HG03066 (cell line): ENCODE measurements at regions not wholly inside any gene's neighbourhood (a gene's known extent, or its start where the extent isn't known, plus 50 kb on each side); places are given as distances from the start of the nearest gene placed in this dataset.
"Not testable (repeated sequence)": the region's sequence is repeated elsewhere in the genome, so short reads cannot be mapped to it uniquely, and the experiment has no call there.

Source experiments
- ATAC-seq: cut with Tn5 transposase; IDR thresholded peaks from one replicate; pipeline ENCODE4 v1.9.1; 2021; ENCODE audit warnings: low read depth; ENCODE audit not compliant: unreplicated experiment

DNA sequence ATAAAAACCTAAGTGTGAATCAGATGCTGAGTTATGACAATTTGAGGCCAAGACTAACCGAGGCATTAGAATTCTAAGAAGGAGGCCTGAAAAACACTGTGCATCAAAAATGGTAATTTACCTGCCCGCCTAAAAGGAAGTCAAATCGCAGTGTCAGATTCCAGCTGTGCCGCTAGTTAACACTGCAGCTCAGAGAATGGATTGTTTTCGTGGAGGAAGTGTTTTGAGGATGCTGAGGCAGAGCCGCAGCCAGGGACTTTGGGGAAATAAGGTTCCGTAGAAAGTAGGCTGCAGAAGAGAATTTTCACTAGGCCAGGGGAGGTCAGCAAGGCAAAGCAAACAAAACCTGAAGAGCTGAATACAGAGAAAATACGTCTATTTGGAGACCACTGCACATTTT is 226.4 kb upstream of the ISL1 start:
- no peak for ATAC-seq

DNA sequence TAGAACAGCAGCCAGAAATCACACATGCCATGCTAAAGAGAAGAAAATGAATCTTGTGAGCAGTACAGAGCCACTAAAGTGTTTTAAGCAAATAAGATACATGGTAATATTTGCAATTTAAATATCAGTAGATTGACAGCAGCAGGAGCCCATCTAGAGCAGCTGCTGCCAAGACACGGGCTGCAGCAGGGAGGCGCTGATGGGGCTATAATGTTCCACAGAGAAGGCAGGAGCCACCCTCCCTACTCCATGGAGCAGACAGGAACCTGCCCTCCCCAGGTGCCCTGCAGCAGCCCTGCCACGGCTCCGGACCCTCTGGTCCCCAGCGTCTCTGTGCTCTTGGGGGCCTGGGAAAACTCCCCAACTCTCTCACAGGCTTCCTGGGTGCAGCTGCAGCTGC is 224.1 kb upstream of the ISL1 start:
- ATAC-seq, result no peak

DNA sequence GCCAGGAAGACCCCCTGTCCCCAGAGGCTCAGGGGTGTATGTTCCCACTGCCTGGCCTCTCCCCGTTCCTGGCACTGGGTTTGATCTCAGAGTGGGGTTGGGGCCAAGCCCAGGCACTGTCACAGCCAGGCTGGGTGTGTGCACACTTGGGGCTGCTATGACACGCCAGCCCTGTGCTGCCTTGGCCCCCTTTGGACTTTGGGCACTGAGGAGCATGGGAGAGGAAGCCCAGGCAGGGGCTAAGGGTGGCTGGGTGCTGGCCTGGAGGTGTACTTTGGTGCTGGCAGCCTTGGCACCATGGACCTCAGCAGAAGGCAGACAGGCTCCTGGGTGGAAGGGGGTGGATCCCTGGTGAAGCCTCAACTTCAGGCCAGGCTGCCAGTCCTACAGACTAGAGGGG is 223.6 kb upstream of the ISL1 start:
- ATAC-seq, result no peak

DNA sequence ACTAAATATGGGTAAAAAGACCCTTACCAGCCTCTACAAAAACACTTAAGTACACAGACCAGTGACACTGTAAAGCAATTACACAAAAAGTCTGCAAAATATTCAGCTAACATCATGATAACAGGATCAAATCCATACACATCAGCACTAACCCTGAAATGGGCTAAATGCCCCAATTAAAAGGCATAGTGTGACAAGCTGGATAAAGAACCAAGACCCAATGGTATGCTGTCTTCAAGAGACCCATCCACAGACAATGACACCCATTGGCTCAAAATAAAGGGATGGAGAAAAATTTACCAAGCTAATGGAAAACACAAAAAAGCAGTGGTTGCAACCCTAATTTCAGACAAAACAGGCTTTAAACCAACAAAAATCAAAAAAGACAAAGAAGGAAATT is 221.0 kb upstream of the ISL1 start:
- ATAC-seq, result no peak

DNA sequence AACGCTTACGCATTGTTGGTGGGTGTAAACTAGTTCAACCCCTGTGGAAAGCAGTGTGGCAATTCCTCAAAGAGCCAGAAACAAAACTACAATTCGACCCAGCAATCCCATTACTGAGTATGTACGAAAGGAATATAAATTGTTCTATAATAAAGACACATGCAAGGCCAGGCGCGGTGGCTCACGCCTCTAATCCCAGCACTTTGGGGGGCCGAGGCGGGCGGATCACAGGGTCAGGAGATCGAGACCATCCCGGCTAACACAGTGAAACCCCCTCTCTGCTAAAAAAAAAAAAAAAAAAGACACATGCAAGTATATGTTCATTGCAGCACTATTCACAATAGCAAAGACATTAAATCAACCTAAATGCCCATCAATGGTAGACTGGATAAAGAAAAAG is 217.6 kb upstream of the ISL1 start:
- not testable (repeated sequence) for ATAC-seq

DNA sequence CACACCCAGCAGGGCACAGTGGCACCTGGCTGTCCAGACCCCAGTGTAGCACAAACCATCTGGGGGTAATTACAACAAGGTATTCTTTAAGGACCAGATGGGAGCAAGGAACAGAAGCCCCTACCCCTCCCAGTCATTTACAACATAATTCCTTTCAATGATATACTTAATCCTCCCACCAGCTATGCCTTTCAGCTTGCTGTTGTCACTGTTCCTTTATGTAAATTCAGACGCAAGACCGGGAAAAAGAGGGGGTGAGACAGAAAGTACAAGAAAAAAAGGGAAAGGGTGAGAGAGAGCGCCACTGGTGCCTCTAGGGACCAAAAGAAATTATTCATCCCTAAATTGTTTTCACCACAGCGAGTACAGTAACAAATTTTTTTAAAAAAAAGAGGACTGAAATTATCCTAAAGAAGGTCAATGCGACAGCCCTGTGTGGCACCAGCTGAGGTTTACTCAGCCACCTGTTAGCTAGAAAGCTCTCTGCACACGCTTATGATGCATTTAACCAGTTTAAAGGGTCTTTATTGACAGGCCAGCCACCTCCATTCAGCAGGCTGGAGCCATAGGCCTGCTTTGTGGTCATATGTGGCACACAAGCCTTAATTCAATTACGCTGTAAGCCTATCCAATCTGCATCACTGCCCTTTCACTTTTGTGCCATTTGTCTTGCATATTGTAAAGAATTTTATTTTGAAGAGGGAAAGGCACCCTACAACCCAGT is 210.2 kb upstream of the ISL1 start:
- ATAC-seq, result no peak

DNA sequence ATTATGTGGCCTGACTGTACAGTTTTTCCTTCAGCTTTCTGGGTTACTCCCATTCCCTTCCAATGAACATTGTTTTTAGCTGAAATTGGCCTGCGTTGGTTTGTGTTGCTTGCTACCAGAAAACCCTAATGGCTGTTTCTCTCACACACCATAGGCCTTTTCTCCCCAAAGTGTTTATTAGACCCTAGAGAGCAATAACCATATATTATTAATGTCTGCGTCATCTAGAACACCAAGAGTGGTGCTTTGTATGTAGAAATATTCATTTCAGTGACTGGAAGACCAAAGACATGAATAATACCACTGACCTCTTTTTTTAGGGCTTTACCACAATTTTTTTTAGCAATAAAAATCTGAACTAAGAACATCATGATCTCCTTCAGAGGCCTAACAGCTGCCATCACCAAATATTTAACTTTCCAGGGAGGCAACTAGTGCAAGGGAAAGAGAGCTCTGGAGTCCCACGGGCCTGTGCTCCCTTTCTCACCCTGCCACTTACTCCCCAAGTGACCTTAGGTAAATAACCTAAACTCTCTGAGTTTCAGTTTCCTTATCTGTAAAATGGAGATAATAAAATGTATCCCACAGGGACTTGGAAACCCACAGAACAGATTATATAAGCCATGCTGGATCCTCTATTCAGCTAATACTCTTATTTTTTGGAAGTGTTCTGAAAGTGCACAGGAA is 201.9 kb upstream of the ISL1 start:
- no peak for ATAC-seq

DNA sequence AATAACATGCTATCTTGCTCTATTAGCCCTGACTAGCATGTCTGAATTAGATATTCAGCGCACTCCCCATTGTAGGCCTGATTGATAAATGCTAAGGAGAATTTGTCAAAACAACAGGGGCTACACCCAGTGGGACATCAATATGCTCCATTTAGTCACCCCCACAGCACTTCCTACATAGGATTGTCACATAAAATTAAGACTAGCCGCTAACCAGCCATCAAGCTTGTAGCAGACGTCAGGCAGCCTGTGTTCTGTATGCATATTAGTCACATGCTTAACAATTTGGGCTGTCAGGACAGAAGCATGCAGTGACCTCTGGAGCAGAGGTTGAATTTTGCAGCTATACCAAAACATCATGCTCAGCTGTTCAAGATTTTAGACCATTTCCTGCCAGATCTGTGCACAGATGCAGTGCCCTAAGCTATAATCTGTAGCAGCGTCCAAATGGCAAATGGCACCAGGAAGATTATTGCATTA is 197.4 kb upstream of the ISL1 start:
- ATAC-seq, result no peak

DNA sequence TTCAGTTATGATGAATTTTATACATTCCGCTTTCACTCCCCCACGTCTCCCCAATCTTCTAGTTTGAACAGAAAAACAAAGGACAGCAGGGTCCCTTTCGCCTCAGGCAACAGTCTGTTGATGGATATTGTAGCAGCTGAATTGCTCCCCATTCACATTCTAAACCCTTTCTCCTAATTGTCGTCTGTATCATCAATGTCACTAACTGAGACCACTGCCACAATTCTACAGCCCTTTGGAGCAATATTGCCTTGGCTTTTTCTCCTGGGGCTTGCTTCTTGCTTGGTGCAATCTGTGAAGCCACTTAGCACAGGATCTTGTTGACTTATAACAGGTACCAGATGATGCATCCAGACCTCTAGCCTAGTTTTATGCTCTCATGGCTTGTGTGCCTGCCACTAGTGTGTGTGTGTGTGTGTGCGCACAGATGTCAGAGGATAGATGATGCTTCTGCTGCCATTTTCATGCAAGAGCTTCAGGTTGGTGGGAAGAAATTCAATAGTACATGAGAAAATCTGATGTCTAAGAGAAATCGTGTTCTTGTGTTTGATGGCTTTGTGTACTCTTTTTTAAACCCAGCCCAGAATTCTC is 195.2 kb upstream of the ISL1 start:
- ATAC-seq, result no peak

DNA sequence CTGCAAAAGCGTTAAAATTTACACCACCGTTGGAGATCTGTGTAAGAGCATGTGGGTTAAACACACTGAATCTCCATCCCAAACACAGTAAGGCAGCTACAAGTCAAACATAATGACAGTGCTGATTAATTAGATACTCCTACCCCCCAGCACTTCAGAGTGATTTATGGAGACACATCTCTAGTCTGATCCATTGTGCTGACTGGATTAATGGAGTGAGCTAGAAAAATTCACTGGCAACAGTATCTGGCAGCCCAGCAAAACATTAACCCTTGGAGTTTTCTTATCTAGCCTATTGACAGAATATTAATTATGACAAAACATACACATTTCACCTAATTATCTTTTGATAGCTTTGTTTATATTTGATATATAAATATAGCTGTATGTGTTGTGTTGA is 188.6 kb upstream of the ISL1 start:
- no peak for ATAC-seq

DNA sequence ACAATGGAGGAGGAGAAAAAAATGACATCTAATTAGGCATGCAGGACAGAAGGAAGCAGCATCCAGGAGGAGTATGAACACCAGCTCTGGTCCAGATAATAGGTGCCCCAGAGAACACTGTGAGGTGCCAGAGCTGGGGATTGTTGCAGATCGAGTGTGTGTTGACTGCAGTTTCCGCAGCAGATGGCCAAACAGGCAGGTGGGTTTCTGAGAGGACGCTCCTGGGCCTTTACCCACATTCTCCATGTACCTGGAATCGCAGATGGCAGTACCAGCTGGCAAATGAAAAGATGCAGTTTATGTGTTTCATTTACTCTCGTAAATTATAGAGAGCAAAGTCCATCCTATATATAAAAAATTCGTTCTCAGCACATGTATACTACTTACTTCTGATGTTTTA is 182.2 kb upstream of the ISL1 start:
- no peak for ATAC-seq

DNA sequence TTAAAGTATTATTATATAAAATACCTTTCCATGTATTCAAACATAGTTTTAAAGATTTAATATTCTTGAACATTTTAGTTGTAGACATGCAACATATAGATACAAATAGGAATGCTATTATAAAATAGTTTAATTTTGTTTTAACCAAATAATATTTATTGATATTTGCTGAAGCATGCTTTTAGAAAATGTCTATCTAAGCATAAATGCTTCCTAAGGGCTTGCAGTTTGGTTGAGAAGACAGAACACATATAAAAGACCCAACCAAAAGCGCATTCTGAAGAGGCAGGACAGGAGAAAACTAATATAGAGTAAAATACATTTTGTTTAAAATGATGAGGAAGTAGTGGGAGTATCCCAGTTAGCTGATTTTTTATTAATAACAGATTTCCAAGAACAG is 181.5 kb upstream of the ISL1 start:
- no peak for ATAC-seq

DNA sequence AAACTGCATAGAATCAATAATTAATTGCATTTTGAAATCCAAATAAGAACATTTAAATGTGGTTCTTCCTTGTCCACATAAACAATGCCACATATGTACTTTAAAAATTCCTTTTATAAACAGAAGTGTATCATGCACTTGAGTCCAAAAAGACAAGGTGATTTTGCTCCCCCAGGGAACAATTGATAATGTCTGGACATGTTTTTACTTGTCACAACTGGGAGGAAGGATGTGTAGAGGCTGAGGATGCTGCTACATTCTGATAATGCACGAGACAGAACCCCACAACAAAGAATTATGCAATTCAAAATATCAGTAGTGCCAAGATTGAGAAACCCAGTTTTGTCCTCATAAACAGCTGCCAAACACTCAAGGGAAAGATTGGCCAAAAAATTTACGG is 181.1 kb upstream of the ISL1 start:
- ATAC-seq, result no peak

DNA sequence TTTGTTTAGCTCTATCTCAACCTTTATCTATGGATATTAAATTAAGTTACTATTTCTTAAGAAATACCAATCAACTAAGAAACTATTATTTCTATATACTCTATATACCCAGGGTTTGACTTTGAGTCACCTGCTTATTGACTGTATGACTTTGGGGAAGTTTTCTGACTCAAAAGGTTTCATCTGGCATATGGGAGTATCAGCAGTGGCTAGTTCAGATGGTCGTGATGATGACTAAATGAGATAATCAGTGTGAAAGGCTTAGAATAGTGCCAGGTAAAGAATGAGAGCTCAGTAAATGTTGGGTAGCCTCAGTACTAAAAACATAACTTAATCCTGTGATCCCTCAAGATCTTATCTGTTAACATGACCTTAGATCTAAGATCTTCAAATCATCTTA is 179.7 kb upstream of the ISL1 start:
- no peak for ATAC-seq

DNA sequence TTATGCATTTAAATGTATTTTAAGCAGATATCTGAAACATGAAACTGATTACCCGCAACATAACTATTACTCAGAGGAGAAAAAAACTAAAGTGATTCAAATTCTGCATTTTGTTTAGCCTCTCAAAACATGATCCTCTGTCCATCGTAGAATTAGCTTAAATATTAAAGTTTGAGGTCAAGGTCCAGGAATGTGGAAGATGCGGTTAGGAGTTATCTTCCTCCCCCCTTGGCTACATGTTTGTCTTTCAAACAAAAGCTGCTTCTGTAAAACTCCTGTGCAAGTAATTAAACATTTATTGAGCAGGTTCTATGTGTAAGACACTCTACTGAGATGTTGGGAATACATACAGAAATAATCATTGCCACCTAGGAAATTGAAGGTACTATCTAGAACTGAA is 175.0 kb upstream of the ISL1 start:
- no peak for ATAC-seq

DNA sequence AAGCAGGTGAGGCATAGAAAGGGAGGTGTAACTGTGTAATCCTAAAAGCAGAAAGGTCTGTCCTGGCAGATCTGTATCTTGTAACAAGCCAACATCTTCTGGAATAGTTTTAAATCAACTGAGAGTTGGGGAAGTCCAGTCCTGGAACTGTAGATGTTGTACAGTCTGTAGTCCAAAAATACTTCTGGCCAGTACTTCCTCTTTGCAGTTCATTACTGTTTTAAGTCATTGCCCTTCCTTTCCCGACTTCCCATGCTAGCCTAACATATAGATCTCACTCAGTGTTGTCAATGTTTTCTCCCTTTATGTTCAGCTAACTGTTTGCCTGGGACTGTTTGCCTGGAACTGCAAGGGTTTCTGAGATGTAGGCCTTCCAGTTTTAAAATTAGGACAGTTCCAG is 168.5 kb upstream of the ISL1 start:
- no peak for ATAC-seq

DNA sequence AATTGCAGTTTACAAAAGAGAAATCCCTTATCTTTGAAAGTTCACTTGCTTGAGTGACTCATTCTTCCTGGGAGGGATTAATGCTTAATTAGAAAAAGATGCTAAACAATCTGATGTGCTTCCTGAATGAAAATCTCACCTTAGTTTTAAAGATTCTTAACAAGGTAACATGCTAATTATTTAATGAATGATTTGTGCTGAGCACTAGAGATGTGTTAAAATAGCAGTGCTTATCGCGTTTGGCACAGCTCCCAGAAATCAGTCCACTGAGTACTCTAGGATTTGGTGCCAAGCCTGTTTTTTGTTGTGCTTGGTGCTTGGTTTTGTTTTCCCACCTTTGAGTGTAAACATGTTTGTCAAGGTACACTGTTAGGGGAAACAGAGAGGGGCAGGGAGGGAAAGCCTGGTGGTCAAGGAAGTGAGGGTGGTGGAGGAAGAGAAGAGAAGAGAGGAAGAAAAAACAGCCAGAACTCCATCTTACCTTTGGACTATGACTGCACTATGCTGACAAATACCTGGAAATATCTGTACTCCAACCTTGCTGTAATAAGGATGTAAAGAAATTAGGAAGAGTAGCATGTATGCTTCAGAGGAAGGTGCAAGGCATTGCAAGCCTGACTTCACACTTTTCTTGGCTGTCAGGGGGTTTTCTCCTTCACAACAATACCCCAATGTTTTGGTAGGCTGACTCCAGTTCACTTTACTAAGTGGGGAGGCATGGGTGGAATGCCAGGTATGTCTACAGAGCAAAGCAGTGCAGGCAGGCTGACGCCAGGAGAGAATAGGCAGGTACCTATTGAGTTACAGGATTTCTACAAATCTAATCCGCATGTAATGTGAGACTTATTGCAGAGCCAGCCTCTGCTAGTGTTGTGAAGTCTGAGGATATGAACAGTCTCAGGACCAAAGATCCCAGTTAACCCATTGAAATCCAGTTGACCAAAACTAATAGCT is 157.2 kb upstream of the ISL1 start:
- no peak for ATAC-seq

DNA sequence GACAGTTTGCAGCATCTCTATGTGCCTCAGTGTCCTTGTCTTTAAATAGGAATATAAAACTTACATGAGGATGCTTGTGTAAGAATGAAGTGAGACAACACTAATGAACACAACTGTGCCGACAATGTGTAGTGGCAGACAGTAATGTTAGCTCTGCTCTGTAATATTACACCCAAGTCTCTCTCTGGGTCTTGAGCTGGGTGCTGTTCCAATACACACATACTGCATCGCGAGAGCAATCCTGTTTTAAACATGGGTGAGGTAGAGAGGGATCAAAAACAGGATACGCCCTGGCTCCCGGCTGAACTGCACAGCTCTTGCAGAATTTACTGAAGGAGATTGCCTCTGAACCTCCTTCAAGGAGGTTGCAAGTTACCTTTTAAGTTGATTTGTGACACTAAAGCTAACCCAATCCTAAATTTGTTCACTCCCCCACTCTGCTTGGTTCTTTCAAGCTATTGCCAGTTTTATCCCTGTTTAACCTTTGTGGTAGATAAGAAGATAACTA is 155.2 kb upstream of the ISL1 start:
- no peak for ATAC-seq

DNA sequence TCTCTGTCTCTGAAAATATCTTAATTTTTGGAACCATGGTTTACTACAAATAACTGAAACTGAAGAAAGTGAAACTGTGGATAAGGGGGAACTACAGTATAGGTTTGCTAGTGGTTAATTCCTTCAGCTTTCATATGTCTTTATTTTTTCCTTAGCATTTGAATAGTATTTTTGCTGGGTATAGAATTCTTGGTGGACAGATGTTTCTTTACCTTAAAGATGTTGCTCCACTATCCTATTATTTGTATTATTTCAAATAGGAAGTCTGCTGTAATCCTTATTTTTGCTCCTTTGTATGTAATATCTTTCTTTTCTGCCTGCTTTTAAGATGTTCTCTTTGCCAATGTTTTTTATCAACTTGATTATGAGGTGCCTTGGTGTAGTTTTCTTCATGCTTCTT is 152.9 kb upstream of the ISL1 start:
- ATAC-seq, result no peak

DNA sequence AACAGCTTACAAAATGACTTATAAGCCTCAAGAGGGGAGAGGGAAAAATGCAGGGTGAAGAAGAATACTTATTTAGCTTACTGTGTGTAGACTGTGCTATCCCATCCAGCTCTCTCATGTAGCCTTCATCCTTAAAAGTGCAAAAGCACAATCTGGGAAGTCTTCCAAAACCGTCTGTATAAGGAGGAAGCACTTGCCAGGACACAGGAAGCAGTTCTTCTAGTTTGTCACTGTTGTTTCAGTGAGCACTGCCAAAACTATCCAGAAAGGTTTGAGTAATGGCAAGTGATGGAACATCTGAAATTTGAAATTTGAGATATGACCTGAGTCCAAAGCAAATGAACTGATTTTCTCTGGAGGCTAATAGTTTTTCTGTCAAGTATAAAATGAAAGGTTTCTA is 140.8 kb upstream of the ISL1 start:
- ATAC-seq, result no peak

DNA sequence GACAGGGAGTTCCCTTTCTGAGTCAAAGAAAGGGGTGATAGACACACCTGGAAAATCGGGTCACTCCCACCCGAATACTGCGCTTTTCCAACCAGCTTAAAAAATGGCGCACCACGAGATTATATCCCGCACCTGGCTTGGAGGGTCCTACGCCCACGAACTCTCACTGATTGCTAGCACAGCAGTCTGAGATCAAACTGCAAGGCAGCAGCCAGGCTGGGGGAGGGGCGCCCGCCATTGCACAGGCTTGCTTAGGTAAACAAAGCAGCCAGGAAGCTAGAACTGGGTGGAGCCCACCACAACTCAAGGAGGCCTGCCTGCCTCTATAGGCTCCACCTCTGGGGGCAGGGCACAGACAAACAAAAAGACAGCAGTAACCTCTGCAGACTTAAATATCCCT is 132.3 kb upstream of the ISL1 start:
- not testable (repeated sequence) for ATAC-seq
